Astrocyte (in vitro differentiated cells and primary cell): ENCODE measurements at regions not wholly inside any gene's neighbourhood (a gene's known extent, or its start where the extent isn't known, plus 50 kb on each side); places are given as distances from the start of the nearest gene placed in this dataset.

Source experiments
- DNase-seq: peaks from one replicate; pipeline ENCODE4 v3.0.0-alpha.2; 2010; ENCODE audit warnings: low read depth
- FAIRE-seq: peaks from 2 replicates; lab custom pipeline; 2011; peaks lifted over from hg19 to GRCh38; lab: Jason Lieb, UNC
- H2AFZ ChIP-seq: 2 replicates; pipeline ENCODE4 v1.6.0; 2012; ENCODE audit warnings: low read depth, low read length, inconsistent platforms
- H3K27ac ChIP-seq: 2 replicates; pipeline ENCODE4 v1.5.1; 2011; ENCODE audit warnings: low read depth, low read length, inconsistent platforms
- H3K27me3 ChIP-seq: 2 replicates; pipeline ENCODE4 v1.6.0; 2011; ENCODE audit warnings: low read length, inconsistent platforms; ENCODE audit not compliant: insufficient read depth
- H3K36me3 ChIP-seq: 2 replicates; pipeline ENCODE4 v1.5.1; 2011; ENCODE audit warnings: low read length, inconsistent platforms; ENCODE audit not compliant: insufficient read depth
- H3K4me1 ChIP-seq: 2 replicates; pipeline ENCODE4 v1.5.1; 2011; ENCODE audit warnings: low read length, inconsistent platforms; ENCODE audit not compliant: insufficient read depth
- H3K4me2 ChIP-seq: 2 replicates; pipeline ENCODE4 v1.6.0; 2012; ENCODE audit warnings: low read length, inconsistent platforms
- H3K4me3 ChIP-seq: 2 replicates; pipeline ENCODE4 v1.5.1; 2011; ENCODE audit warnings: low read depth, mild to moderate bottlenecking, low read length, inconsistent platforms; ENCODE audit not compliant: insufficient read depth
- H3K79me2 ChIP-seq: 2 replicates; pipeline ENCODE4 v1.6.0; 2012; ENCODE audit warnings: mild to moderate bottlenecking, low read length, inconsistent platforms; ENCODE audit not compliant: insufficient read depth
- H3K9ac ChIP-seq: 2 replicates; pipeline ENCODE4 v1.6.0; 2012; ENCODE audit warnings: mild to moderate bottlenecking, low read length, inconsistent platforms
- H3K9me3 ChIP-seq: 2 replicates; pipeline ENCODE4 v1.5.1; 2012; ENCODE audit warnings: low read depth, mild to moderate bottlenecking, low read length, inconsistent platforms; ENCODE audit not compliant: insufficient read depth
- H4K20me1 ChIP-seq: 2 replicates; pipeline ENCODE4 v1.6.0; 2012; ENCODE audit warnings: low read length, inconsistent platforms; ENCODE audit not compliant: insufficient read depth
- H3K27ac Mint-ChIP-seq: one replicate; pipeline ENCODE4 v1.8.0; 2021; ENCODE audit warnings: mild to moderate bottlenecking, mixed read lengths; ENCODE audit not compliant: unreplicated experiment
- H3K27me3 Mint-ChIP-seq: one replicate; pipeline ENCODE4 v1.8.0; 2021; ENCODE audit warnings: low read depth, mixed read lengths; ENCODE audit not compliant: unreplicated experiment
- H3K36me3 Mint-ChIP-seq: one replicate; pipeline ENCODE4 v1.8.0; 2021; ENCODE audit warnings: low read depth, mixed read lengths; ENCODE audit not compliant: unreplicated experiment
- H3K4me1 Mint-ChIP-seq: one replicate; pipeline ENCODE4 v1.8.0; 2021; ENCODE audit warnings: low read depth, mixed read lengths; ENCODE audit not compliant: unreplicated experiment
- H3K4me3 Mint-ChIP-seq: one replicate; pipeline ENCODE4 v1.8.0; 2021; ENCODE audit warnings: mild to moderate bottlenecking, moderate library complexity, mixed read lengths; ENCODE audit not compliant: unreplicated experiment
- H3K9me3 Mint-ChIP-seq: one replicate; pipeline ENCODE4 v1.8.0; 2021; ENCODE audit warnings: mild to moderate bottlenecking, mixed read lengths; ENCODE audit not compliant: unreplicated experiment
- CTCF ChIP-seq: IDR thresholded peaks from 2 replicates; pipeline ENCODE4 v1.5.1; 2011; ENCODE audit warnings: low read depth, mild to moderate bottlenecking, inconsistent platforms, low read length, moderate library complexity; ENCODE audit not compliant: insufficient read depth
- EZH2 ChIP-seq: IDR thresholded peaks from 2 replicates; pipeline ENCODE4 v1.6.1; 2012; ENCODE audit warnings: mild to moderate bottlenecking, low read length, inconsistent platforms; ENCODE audit not compliant: insufficient read depth

GRCh38 chr4:104756837-104757236, 262.1 kb upstream of the CXXC4 start:
- no peak overlapping the region for H3K4me3 ChIP-seq
- no peaks in the 10 kb centered on the region for H3K4me1 Mint-ChIP-seq
- no peak overlapping the region for H3K4me3 Mint-ChIP-seq
- H3K27ac Mint-ChIP-seq = no peak overlapping the region
- peaks cover 2% of the 10 kb centered on the region for H3K9me3 Mint-ChIP-seq
- DNase-seq (no peak), FAIRE-seq (no peak)
- no peaks in the 10 kb centered on the region for H4K20me1 ChIP-seq
- H3K27ac ChIP-seq = no peak overlapping the region
- no peaks in the 10 kb centered on the region for H3K36me3 ChIP-seq
- no peaks in the 10 kb centered on the region for H3K79me2 ChIP-seq
- no peak overlapping the region for H3K9ac ChIP-seq
- peaks cover 9% of the 10 kb centered on the region for H3K4me1 ChIP-seq
- no peaks in the 10 kb centered on the region for H3K27me3 Mint-ChIP-seq
- H2AFZ ChIP-seq = no peak overlapping the region
- no peaks in the 10 kb centered on the region for H3K27me3 ChIP-seq
- no peaks in the 10 kb centered on the region for H3K9me3 ChIP-seq
- H3K36me3 Mint-ChIP-seq = no peaks in the 10 kb centered on the region
- H3K4me2 ChIP-seq = no peak overlapping the region
- TF ChIP-seq CTCF = no peak
- no peak for TF ChIP-seq EZH2

- no peak for TF ChIP-seq EZH2
- TF ChIP-seq CTCF = no peak
- H3K27me3 Mint-ChIP-seq = no peaks in the 10 kb centered on the region
- H3K4me1 Mint-ChIP-seq = no peaks in the 10 kb centered on the region
- H3K27ac Mint-ChIP-seq = no peak overlapping the region
- H3K9me3 ChIP-seq = no peaks in the 10 kb centered on the region
- no peak overlapping the region for H3K4me3 ChIP-seq
- H3K36me3 ChIP-seq = no peaks in the 10 kb centered on the region
- no peaks in the 10 kb centered on the region for H3K79me2 ChIP-seq
- no peaks in the 10 kb centered on the region for H3K36me3 Mint-ChIP-seq
- H3K27ac ChIP-seq = no peak overlapping the region
- no peak overlapping the region for H3K4me2 ChIP-seq
- H4K20me1 ChIP-seq = no peaks in the 10 kb centered on the region
- FAIRE-seq (no peak), DNase-seq (no peak)
- H3K4me1 ChIP-seq = no peaks in the 10 kb centered on the region
- H3K9ac ChIP-seq = no peak overlapping the region
- peaks cover 2% of the 10 kb centered on the region for H3K9me3 Mint-ChIP-seq
- no peak overlapping the region for H3K4me3 Mint-ChIP-seq
- no peaks in the 10 kb centered on the region for H3K27me3 ChIP-seq
- no peak overlapping the region for H2AFZ ChIP-seq
These were observed 263.9 kb upstream of the CXXC4 start for GRCh38 chr4:104758574-104758973.

GRCh38 chr4:104763554-104764222, 269.0 kb upstream of the CXXC4 start:
- H3K9me3 Mint-ChIP-seq = no peaks in the 10 kb centered on the region
- Histone ChIP-seq H3K4me1 (no peaks in the 10 kb centered on the region), H3K27me3 (no peaks in the 10 kb centered on the region), H3K4me3 (no peak overlapping the region), H3K9me3 (no peaks in the 10 kb centered on the region), H3K36me3 (no peaks in the 10 kb centered on the region), H3K79me2 (no peaks in the 10 kb centered on the region), H2AFZ (no peak overlapping the region), H3K27ac (no peak overlapping the region), H4K20me1 (no peaks in the 10 kb centered on the region), H3K4me2 (no peak overlapping the region), H3K9ac (no peak overlapping the region)
- no peak overlapping the region for H3K27ac Mint-ChIP-seq
- no peaks in the 10 kb centered on the region for H3K4me1 Mint-ChIP-seq
- H3K36me3 Mint-ChIP-seq = no peaks in the 10 kb centered on the region
- no peak overlapping the region for H3K4me3 Mint-ChIP-seq
- DNase-seq = no peak
- no peaks in the 10 kb centered on the region for H3K27me3 Mint-ChIP-seq
- FAIRE-seq = no peak
- TF ChIP-seq EZH2 (no peak), CTCF (no peak)
